ENCODE measurements at regions not wholly inside any gene's neighbourhood (a gene's known extent, or its start where the extent isn't known, plus 50 kb on each side); places are given as distances from the start of the nearest gene placed in this dataset.

GRCh38 chr4:122548886-122549630 lies 71.8 kb downstream of the IL21 start:
- TF ChIP-seq CTCF (IDR thresholded peaks at IDR 0.05; ENCODE audit: poor library complexity) (no peak), EZH2phosphoT487 (IDR thresholded peaks at IDR 0.05; ENCODE audit: low read depth, severe bottlenecking, unreplicated experiment) (no peak)

All from hepatocyte (in vitro differentiated cells).